Transverse colon (tissue), 4 donors: ENCODE measurements at regions not wholly inside any gene's neighbourhood (a gene's known extent, or its start where the extent isn't known, plus 50 kb on each side); places are given as distances from the start of the nearest gene placed in this dataset.

Experiments used
- POLR2A ChIP-seq: fragments of 450-650 bp; IDR thresholded peaks from one replicate; pipeline ENCODE4 v1.6.1; 2016; ENCODE audit warnings: antibody characterized with exemption, mild to moderate bottlenecking, moderate library complexity
- POLR2AphosphoS5 ChIP-seq, 3 donors: sonication (generic); formaldehyde crosslinking; IDR thresholded peaks; one replicate each; pipeline ENCODE4 v1.6.1; 2016; ENCODE audit warnings: antibody characterized with exemption in 3 of 3
- TF ChIP-seq, protein P1 (sequence below), 5 experiments: fragments of 200-600 bp in 3 of 5; fragments of 450-650 bp in 2 of 5; sonication (generic) in 3 of 5; IDR thresholded peaks; 1 replicate in 2 of 5; 2 replicates in 3 of 5; pipeline ENCODE4 v1.5.1; 2016 to 2017; ENCODE audit warnings: antibody characterized with exemption in 5 of 5, inconsistent platforms in 3 of 5, mild to moderate bottlenecking in 2 of 5, moderate library complexity in 1 of 5

- TF ChIP-seq, protein P1, sequence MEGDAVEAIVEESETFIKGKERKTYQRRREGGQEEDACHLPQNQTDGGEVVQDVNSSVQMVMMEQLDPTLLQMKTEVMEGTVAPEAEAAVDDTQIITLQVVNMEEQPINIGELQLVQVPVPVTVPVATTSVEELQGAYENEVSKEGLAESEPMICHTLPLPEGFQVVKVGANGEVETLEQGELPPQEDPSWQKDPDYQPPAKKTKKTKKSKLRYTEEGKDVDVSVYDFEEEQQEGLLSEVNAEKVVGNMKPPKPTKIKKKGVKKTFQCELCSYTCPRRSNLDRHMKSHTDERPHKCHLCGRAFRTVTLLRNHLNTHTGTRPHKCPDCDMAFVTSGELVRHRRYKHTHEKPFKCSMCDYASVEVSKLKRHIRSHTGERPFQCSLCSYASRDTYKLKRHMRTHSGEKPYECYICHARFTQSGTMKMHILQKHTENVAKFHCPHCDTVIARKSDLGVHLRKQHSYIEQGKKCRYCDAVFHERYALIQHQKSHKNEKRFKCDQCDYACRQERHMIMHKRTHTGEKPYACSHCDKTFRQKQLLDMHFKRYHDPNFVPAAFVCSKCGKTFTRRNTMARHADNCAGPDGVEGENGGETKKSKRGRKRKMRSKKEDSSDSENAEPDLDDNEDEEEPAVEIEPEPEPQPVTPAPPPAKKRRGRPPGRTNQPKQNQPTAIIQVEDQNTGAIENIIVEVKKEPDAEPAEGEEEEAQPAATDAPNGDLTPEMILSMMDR (IDR thresholded peaks at IDR 0.05) = no peak
- no peak for TF ChIP-seq POLR2A
- TF ChIP-seq POLR2AphosphoS5 (IDR thresholded peaks at IDR 0.05) = no peak
Observed at GRCh38 chr5:114822863-114823262, 346.8 kb downstream of the TRIM36 start.
